HG02943 (cell line): ENCODE measurements at regions not wholly inside any gene's neighbourhood (a gene's known extent, or its start where the extent isn't known, plus 50 kb on each side); places are given as distances from the start of the nearest gene placed in this dataset.
"Not testable (repeated sequence)": the region's sequence is repeated elsewhere in the genome, so short reads cannot be mapped to it uniquely, and the experiment has no call there.

Experiments
- ATAC-seq: cut with Tn5 transposase; IDR thresholded peaks from one replicate; pipeline ENCODE4 v1.9.1; 2021; ENCODE audit warnings: mild to moderate bottlenecking, low read depth, moderate library complexity; ENCODE audit not compliant: unreplicated experiment

- ATAC-seq: not testable (repeated sequence)
Measured at GRCh38 chr2:131844044-131844443, 316.4 kb downstream of the CCDC74A start.

- ATAC-seq: not testable (repeated sequence)
Measured at GRCh38 chr2:131856202-131856601, 305.6 kb downstream of the ANKRD30BL start.

GRCh38 chr2:131858197-131858596, 303.6 kb downstream of the ANKRD30BL start:
- ATAC-seq: not testable (repeated sequence)
